Mucosa of descending colon (tissue), 3 donors: ENCODE measurements at regions not wholly inside any gene's neighbourhood (a gene's known extent, or its start where the extent isn't known, plus 50 kb on each side); places are given as distances from the start of the nearest gene placed in this dataset.

Source experiments
- ATAC-seq: fragments of 200-7000 bp; cut with Tn5 transposase; one replicate; pipeline ENCODE4 v1.9.1; 2020; ENCODE audit warnings: mild to moderate bottlenecking, moderate library complexity
- DNase-seq, 3 donors: peaks; one replicate each; pipeline ENCODE4 v3.0.0-alpha.2; 2020
- H3K36me3 ChIP-seq: fragments of 200-600 bp; one replicate; pipeline ENCODE4 v1.8.0; 2021; ENCODE audit warnings: low read depth, mild to moderate bottlenecking
- H3K4me1 ChIP-seq: fragments of 200-600 bp; one replicate; pipeline ENCODE4 v1.8.0; 2021; ENCODE audit warnings: low read depth, mild to moderate bottlenecking
- H3K4me3 ChIP-seq: fragments of 200-600 bp; one replicate; pipeline ENCODE4 v1.8.0; 2021; ENCODE audit warnings: mild to moderate bottlenecking
- H3K9me3 ChIP-seq: fragments of 200-600 bp; one replicate; pipeline ENCODE4 v1.8.0; 2021; ENCODE audit warnings: mild to moderate bottlenecking
- intact Hi-C, 2 donors: fragments of 100-400 bp; cut with DNase I in 1 of 2; cut with micrococcal nuclease in 1 of 2; formaldehyde crosslinking; loops; one replicate each; pipeline versions ENCODE4 v1.11.0 to v1.11.1; 2022; cut with DNase I, micrococcal nuclease
- TF ChIP-seq, protein P1 (sequence below): fragments of 200-600 bp; IDR thresholded peaks from one replicate; pipeline ENCODE4 v1.8.0; 2022; ENCODE audit warnings: antibody characterized with exemption, mild to moderate bottlenecking
- donor health status: DM: no; HTN: no; CAD: no; lungs with moderate emphysema.
- donor health status: DM: no; HTN: no; CAD: no.
- donor health status: DM: no; HTN: yes; CAD: no.

- Histone ChIP-seq H3K36me3 (no peaks in the 10 kb centered on the region), H3K9me3 (no peaks in the 10 kb centered on the region), H3K4me1 (no peaks in the 10 kb centered on the region), H3K4me3 (no peak overlapping the region)
- intact Hi-C loops = no loop called here
- DNase-seq (no peak), ATAC-seq (no peak)
- TF ChIP-seq, protein P1, sequence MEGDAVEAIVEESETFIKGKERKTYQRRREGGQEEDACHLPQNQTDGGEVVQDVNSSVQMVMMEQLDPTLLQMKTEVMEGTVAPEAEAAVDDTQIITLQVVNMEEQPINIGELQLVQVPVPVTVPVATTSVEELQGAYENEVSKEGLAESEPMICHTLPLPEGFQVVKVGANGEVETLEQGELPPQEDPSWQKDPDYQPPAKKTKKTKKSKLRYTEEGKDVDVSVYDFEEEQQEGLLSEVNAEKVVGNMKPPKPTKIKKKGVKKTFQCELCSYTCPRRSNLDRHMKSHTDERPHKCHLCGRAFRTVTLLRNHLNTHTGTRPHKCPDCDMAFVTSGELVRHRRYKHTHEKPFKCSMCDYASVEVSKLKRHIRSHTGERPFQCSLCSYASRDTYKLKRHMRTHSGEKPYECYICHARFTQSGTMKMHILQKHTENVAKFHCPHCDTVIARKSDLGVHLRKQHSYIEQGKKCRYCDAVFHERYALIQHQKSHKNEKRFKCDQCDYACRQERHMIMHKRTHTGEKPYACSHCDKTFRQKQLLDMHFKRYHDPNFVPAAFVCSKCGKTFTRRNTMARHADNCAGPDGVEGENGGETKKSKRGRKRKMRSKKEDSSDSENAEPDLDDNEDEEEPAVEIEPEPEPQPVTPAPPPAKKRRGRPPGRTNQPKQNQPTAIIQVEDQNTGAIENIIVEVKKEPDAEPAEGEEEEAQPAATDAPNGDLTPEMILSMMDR = no peak
Measured at GRCh38 chr6:141552463-141552862, 580.3 kb upstream of the GJE1 start.

DNA sequence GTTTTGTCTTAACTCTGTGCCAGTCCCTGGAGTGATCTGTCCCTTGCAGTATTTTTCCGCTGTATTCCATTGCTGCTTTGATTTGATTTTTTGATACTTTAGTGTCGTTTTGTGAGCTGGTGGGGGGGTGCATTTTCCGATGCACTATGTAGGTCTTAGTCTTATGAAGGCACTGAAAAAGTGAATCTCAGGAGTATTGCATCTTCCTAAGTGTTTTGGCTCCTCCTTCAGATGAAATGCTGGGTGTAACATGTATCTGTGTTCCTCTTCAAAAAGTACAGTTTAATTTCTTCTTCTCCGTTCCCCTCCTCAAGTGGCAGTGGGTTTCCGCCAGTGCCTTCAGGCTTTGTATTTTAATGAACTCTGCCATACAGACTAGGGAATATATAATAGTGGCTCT lies 580.7 kb upstream of the GJE1 start:
- Histone ChIP-seq H3K4me3 (no peak overlapping the region), H3K36me3 (no peaks in the 10 kb centered on the region), H3K9me3 (no peaks in the 10 kb centered on the region), H3K4me1 (no peaks in the 10 kb centered on the region)
- no peak for ATAC-seq
- intact Hi-C loops = no loop called here
- TF ChIP-seq, protein P1 = no peak
- no peak for DNase-seq

GRCh38 chr6:141551318-141551717 lies 581.4 kb upstream of the GJE1 start:
- ATAC-seq (no peak), DNase-seq (no peak)
- no peaks in the 10 kb centered on the region for H3K4me1 ChIP-seq
- TF ChIP-seq, protein P1 = no peak
- no peak overlapping the region for H3K4me3 ChIP-seq
- intact Hi-C loops = no loop called here
- no peaks in the 10 kb centered on the region for H3K36me3 ChIP-seq
- no peaks in the 10 kb centered on the region for H3K9me3 ChIP-seq

- DNase-seq (no peak), ATAC-seq (no peak)
- Histone ChIP-seq H3K36me3 (no peaks in the 10 kb centered on the region), H3K9me3 (no peaks in the 10 kb centered on the region), H3K4me1 (no peaks in the 10 kb centered on the region), H3K4me3 (no peak overlapping the region)
- TF ChIP-seq, protein P1 = no peak
- intact Hi-C loops = no loop called here
Measured at GRCh38 chr6:141550471-141550870, 582.3 kb upstream of the GJE1 start.

DNA sequence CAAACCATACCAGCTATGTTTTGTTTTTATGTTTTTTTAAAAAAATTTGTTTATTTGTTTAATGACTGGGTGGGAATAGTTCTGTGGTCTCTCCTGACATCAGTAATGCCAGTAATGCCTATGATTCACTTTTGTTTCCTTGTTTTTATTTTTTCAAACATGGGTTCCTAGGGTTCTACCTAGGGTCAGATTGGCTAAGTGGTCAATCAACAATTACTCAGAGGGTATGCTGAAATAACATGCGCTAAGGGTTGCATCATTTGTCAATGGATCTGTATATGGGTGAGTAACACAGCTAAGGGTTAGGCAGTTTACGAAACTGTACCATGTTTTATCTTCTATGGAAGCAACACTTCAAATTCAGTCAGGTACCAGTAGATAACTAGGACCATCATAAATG lies 583.8 kb upstream of the GJE1 start:
- no peaks in the 10 kb centered on the region for H3K4me1 ChIP-seq
- TF ChIP-seq, protein P1 = no peak
- intact Hi-C loops = no loop called here
- no peaks in the 10 kb centered on the region for H3K9me3 ChIP-seq
- no peaks in the 10 kb centered on the region for H3K36me3 ChIP-seq
- H3K4me3 ChIP-seq = no peak overlapping the region
- DNase-seq = no peak
- no peak for ATAC-seq
